IPS DF 4.7 (cell line): ENCODE measurements at regions not wholly inside any gene's neighbourhood (a gene's known extent, or its start where the extent isn't known, plus 50 kb on each side); places are given as distances from the start of the nearest gene placed in this dataset.
A peak's percentile ranks its signal among the peaks of the same experiment; 100 is the strongest.

Experiments
- DNase-seq: peaks from one replicate; pipeline ENCODE4 v3.0.0-alpha.2; 2013; ENCODE audit warnings: low spot score; ENCODE audit errors: extremely low read depth

DNA sequence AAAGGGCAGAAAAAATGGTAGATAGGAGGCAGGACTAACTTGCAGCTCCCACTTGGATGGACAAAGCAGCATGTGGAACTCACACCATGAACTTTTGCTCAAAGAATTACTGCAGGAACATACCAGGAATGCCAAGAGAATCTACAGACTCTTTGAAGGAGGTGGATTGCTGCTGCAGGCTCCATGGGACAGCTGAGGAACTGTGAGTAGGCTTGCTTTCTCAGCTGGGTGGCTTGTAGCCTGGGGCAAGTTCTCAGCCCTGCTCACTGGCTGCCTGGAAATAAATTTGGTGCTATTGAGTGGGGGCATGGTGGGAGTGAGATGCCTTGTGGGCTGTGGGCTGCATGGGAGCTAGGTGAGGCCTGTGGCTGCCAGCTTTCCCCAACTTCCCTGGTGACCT lies 574.5 kb downstream of the PRELID2 start:
- DNase-seq, result no peak

DNA sequence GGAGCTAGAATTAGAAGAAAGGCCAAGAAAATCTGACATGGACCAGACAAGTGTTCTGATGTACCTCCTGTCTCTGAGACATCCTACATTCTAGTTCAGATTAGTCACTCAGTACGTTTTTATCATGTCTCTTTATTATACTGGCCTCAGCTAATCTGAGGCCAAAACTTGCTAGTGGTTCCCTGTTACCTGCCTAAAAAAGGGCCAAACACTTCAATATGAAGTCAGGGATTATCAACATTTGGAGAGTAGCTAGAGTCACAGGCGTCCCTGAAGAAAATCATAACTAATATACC lies 587.4 kb downstream of the PRELID2 start:
- DNase-seq, result no peak

- no peak for DNase-seq
Observed at GRCh38 chr5:145246961-145247744, 588.0 kb downstream of the PRELID2 start.

GRCh38 chr5:145246379-145246778 lies 588.8 kb downstream of the PRELID2 start:
- DNase-seq, result no peak

- no peak for DNase-seq
Observed at GRCh38 chr5:145245354-145245753, 589.8 kb downstream of the PRELID2 start.

DNA sequence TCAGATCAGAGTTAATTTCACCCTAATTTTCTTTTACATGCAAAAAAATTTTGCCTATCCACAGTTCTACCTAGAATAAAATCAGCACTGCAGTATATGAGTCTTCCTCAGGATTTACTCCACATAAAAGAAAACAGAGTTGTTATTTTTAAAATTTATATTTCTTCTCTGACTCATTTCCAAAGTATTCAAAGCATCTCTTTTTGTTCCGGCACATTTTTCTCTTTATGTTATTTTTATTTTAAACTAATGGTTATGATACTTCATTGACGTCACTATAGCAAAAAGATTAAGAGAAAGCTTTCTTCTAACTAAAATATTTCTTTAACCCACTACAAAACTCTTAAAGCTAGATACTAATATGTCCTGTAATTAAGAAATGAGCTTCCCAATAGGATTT lies 590.4 kb downstream of the PRELID2 start:
- DNase-seq, result no peak

DNA sequence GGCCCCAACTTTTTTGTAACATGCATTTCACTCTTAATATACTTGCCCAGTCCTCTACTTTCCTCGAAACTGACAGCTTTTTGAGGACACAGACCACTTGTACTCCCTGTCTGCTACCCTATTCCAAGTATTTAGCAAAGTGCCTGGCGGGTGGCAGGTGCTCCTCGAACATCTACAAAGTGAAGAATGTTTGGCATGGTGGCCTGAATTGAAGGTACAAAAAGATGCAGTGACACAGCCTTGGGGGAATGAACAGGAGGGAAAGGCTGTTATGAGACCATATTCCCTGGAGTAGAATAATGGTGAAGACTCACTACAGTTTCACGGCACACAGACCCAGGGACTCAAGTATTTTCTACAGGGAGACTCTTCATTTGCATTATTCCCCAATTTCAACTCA lies 590.9 kb downstream of the PRELID2 start:
- no peak for DNase-seq

DNA sequence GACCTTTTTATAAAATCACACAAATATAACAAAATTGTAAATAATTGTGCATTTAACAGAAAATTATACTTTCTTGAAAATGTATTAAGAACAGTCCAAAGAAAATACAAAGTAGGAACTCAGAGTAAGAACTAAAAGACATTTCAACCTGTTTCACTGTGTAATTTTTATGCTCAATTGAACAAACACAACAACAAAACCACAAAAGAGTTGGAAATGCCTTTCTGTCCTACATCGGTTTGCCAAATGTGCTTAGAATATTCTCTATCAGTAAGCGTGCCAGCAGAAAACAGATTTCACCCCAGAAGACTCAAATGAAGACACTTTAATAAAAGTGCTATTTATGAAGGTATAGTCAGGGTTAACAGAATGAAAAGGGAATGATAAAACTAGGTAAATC lies 592.1 kb downstream of the PRELID2 start:
- DNase-seq, result no peak

GRCh38 chr5:145242551-145242950 lies 592.6 kb downstream of the PRELID2 start:
- DNase-seq, result no peak

DNA sequence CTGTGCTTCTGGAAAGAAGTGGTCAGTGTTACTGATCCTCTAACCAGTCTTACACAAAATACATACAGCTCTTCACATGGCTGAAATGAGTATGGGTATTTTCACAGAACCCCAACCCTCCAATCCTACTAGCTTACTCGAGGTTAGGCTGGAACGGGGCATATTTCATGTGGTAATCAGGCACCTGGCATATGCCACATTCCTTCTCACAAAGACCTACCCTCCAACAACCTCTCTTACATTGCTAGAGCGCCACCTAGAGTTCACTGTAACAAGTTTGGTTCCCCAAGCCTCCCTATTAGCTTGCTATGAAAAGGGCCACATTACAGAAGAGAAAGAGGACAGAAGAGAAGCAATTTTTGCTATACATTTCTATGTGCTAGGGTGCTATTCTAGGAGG lies 597.3 kb downstream of the PRELID2 start:
- DNase-seq, result peak; percentile 74

GRCh38 chr5:145236983-145237382 lies 598.2 kb downstream of the PRELID2 start:
- no peak for DNase-seq

DNA sequence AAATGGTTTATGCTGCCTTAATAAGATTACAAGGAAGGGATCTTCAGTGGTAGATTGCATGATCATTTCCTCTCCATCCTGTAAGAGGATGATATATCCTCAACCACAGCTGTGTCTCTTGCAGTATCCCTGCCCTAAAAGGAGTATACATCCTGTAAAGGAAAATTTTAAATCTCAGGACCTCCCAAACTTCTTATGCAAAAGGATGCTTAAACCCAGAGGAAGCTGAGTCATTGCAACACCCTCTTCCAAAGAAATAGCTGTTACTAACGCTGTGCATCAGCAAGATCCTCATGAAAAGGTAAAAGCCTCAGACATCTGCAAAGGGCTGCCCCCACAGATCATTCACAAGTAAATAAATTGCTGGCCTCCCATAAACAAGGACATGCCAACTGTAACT lies 599.0 kb downstream of the PRELID2 start:
- no peak for DNase-seq

DNA sequence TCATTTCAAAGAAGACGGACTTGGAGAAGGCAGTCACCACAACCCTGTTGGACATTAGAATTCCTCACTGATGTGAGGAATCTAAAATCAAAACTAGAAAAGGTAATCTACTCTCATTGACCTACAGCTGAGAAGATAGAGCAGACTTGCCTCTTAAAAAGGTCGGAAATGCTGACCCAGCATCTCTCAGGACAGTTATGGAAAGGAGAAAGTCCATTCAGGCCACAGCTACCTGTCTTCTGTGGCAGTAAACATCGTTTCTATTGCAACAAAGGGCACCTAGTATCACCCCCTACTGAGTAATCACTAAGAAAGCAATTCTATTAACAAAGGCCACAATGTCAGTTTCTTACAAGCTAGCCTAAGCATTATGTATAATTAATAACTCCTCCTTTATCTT lies 601.7 kb downstream of the PRELID2 start:
- DNase-seq, result no peak

- DNase-seq, result no peak
Observed at GRCh38 chr5:145230781-145231180, 604.4 kb downstream of the PRELID2 start.

GRCh38 chr5:145228564-145228963 lies 606.6 kb downstream of the PRELID2 start:
- no peak for DNase-seq

- DNase-seq, result no peak
Observed at GRCh38 chr5:145227881-145228280, 607.3 kb downstream of the PRELID2 start.

- no peak for DNase-seq
Observed at GRCh38 chr5:145226726-145227125, 608.4 kb downstream of the PRELID2 start.

GRCh38 chr5:145225529-145225928 lies 609.6 kb downstream of the PRELID2 start:
- DNase-seq, result no peak

GRCh38 chr5:145223582-145223981 lies 611.6 kb downstream of the PRELID2 start:
- DNase-seq, result no peak

GRCh38 chr5:145222622-145223021 lies 612.5 kb downstream of the PRELID2 start:
- DNase-seq, result no peak

DNA sequence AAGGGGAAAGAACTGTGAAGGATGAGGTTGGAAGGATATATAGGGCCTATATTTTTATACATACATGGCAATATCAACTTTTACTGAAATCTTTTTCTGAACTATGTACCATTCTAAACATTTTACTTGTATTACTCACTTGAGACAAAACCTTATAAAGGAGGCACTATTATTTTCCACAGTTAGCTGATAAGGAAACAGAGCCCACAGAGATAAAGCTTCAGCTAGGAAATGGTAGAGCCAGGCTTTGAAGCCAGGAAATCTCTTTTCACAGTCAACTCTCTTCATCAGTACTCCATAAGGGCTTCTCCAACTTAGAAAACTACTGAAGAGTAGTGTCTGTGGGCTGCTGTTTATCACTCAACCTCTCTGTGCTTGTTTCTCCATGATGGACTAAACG lies 613.7 kb downstream of the PRELID2 start:
- no peak for DNase-seq

DNA sequence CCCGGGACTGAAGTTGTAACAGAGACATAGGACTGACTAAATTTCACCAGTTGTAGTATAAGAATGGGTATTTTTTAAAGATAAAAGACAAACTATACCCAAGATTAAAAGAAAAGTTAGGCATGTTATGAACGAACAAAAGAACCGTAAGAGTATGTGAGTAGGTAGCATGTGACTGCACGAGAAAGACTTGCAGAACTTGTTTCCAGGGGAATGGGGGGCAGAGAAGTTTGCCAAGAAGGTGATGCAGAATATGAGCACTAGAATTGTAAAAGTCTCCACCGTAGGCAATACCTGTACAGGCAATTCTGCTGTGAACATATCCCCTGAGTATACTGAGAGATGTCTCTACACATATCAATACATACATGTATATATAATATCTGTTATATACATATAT lies 614.7 kb downstream of the PRELID2 start:
- DNase-seq, result no peak

DNA sequence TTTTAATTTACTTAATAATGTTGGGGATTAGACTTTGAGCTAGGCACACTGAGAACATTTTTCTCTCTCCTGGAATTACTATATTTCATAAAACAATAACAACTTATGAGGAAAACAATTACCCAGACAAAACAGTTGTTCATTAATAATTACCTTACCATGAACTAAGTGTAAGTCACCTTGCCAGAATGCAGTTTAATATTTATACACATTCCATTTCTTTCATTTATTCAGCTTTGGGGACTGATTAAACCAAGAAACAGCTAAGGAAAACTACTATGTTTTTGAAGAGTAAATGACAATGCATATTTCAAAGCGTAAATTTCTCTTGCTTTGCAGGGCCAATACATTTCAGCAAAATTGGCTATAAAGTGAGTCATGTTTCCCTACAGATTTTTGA lies 616.2 kb downstream of the PRELID2 start:
- no peak for DNase-seq

- DNase-seq, result no peak
Observed at GRCh38 chr5:145218019-145218418, 617.1 kb downstream of the PRELID2 start.
